HepG2 (cell line): ENCODE measurements at regions not wholly inside any gene's neighbourhood (a gene's known extent, or its start where the extent isn't known, plus 50 kb on each side); places are given as distances from the start of the nearest gene placed in this dataset.

Source experiments
- CEBPG ChIP-seq: IDR thresholded peaks from 2 replicates; pipeline ENCODE4 v1.6.1; 2016
- ELF4 ChIP-seq: sonication (generic); formaldehyde crosslinking; IDR thresholded peaks from 2 replicates; pipeline ENCODE4 v1.5.0; 2020; ENCODE audit warnings: missing genetic modification reagents, mild to moderate bottlenecking, moderate library complexity, borderline replicate concordance
- HOXD1 ChIP-seq: sonication (generic); formaldehyde crosslinking; IDR thresholded peaks from 2 replicates; pipeline ENCODE4 v1.5.0; 2020; ENCODE audit warnings: missing genetic modification reagents
- SP5 ChIP-seq: IDR thresholded peaks from 2 replicates; pipeline ENCODE4 v1.6.1; 2016; ENCODE audit warnings: low read depth, borderline replicate concordance
- XRCC5 ChIP-seq: fragments of 200-400 bp; formaldehyde crosslinking; optimal IDR thresholded peaks from 2 replicates; pipeline ENCODE3; 2017; ENCODE audit warnings: mild to moderate bottlenecking, low read length
- ZBTB42 ChIP-seq: sonication (generic); formaldehyde crosslinking; IDR thresholded peaks from 2 replicates; pipeline ENCODE4 v1.5.0; 2020; ENCODE audit warnings: mild to moderate bottlenecking, missing genetic modification reagents
- ZNF569 ChIP-seq: sonication (generic); formaldehyde crosslinking; IDR thresholded peaks from 2 replicates; pipeline ENCODE4 v1.5.0; 2020; ENCODE audit warnings: mild to moderate bottlenecking, missing genetic modification reagents, moderate library complexity, borderline replicate concordance
- ZNF883 ChIP-seq: sonication (generic); formaldehyde crosslinking; IDR thresholded peaks from 2 replicates; pipeline ENCODE4 v1.5.1; 2020; ENCODE audit warnings: mild to moderate bottlenecking, missing genetic modification reagents; ENCODE audit errors: not compliant biosample characterization
- TF ChIP-seq, protein P1 (sequence below), 2 experiments: fragments of 450-650 bp in 1 of 2; sonication (generic) in 1 of 2; formaldehyde crosslinking in 1 of 2; IDR thresholded peaks; 2 replicates each; pipeline versions ENCODE4 v1.6.1 to v1.8.0; 2016 to 2022; ENCODE audit warnings: antibody characterized with exemption in 1 of 2, mild to moderate bottlenecking in 1 of 2, missing genetic modification reagents in 1 of 2

DNA sequence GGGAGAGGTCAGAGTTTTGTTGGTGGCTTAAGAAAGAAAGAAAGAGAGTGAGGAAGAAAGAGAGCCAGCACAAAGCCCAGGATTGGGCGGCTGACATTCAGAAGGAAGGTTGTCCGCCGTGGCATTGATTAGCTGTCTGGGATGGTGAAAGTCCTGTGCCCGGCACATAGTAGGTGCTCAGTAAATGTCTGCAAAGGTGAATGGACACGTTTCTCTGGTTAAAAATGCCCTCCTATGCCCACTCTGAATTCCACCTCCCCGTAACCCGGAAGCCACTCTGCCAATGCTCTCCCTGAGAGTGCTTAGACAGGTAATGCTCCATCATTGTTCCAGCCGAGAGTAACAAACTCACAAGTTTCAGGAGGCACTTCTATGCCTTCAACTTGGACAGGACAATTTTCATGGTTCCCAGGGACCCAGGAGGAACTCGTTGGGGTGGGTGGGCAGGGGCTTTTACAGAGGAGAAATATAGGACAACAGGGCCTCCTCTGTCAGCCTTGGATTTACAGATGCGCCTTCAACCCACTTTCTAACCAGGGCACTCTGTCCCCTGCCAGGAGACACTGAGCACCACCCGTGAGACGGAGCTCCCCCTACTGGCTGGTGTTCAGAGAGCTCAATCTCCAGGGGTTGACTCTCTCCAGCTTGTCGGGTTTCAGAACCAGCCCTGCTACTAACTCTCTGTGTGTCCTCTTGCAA, 411.5 kb upstream of the ZMIZ1 start (continued):
- TF ChIP-seq, protein P1, sequence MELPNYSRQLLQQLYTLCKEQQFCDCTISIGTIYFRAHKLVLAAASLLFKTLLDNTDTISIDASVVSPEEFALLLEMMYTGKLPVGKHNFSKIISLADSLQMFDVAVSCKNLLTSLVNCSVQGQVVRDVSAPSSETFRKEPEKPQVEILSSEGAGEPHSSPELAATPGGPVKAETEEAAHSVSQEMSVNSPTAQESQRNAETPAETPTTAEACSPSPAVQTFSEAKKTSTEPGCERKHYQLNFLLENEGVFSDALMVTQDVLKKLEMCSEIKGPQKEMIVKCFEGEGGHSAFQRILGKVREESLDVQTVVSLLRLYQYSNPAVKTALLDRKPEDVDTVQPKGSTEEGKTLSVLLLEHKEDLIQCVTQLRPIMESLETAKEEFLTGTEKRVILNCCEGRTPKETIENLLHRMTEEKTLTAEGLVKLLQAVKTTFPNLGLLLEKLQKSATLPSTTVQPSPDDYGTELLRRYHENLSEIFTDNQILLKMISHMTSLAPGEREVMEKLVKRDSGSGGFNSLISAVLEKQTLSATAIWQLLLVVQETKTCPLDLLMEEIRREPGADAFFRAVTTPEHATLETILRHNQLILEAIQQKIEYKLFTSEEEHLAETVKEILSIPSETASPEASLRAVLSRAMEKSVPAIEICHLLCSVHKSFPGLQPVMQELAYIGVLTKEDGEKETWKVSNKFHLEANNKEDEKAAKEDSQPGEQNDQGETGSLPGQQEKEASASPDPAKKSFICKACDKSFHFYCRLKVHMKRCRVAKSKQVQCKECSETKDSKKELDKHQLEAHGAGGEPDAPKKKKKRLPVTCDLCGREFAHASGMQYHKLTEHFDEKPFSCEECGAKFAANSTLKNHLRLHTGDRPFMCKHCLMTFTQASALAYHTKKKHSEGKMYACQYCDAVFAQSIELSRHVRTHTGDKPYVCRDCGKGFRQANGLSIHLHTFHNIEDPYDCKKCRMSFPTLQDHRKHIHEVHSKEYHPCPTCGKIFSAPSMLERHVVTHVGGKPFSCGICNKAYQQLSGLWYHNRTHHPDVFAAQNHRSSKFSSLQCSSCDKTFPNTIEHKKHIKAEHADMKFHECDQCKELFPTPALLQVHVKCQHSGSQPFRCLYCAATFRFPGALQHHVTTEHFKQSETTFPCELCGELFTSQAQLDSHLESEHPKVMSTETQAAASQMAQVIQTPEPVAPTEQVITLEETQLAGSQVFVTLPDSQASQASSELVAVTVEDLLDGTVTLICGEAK (IDR thresholded peaks at IDR 0.05) = no peak
- TF ChIP-seq, protein P1 (CRISPR knock-in tag; IDR thresholded peaks at IDR 0.05) = no peak
- TF ChIP-seq CEBPG (no peak), ZNF569 (CRISPR knock-in tag) (no peak), HOXD1 (no peak), ZNF883 (no peak), ELF4 (CRISPR knock-in tag) (no peak), XRCC5 (peak; percentile 34), ZBTB42 (CRISPR knock-in tag) (no peak), SP5 (CRISPR knock-in tag) (no peak)
- TF ChIP-seq, all 625 proteins: peak for 26
